Left renal pelvis (tissue), 4 donors: ENCODE measurements at regions not wholly inside any gene's neighbourhood (a gene's known extent, or its start where the extent isn't known, plus 50 kb on each side); places are given as distances from the start of the nearest gene placed in this dataset.

ENCODE experiments used
- DNase-seq, 4 donors: peaks; one replicate each; pipeline ENCODE4 v3.0.0-alpha.2; 2013; ENCODE audit warnings: low read depth in 4 of 4, low spot score in 3 of 4

DNA sequence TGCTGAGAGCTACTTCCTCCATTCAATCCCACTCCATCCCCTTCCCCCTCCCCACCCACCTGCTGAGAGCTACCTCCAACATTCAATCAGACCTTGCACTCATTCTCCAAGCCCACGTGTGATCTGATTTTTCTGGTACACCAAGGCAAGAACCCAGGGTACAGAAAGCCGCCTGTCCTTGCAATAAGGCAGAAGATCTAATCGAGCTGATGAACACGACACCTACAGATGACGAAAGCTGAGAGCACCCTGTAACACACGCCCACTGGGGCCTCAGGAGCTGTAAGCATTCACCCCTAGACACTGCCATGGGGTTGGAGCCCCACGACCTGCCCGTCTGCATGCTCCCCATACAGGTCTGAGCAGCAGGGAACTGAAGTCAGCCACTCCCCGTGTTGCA lies 58.3 kb downstream of the TRIML1 start:
- DNase-seq: no peak

GRCh38 chr4:188198982-188199792 lies 59.9 kb downstream of the TRIML1 start:
- DNase-seq: no peak

DNA sequence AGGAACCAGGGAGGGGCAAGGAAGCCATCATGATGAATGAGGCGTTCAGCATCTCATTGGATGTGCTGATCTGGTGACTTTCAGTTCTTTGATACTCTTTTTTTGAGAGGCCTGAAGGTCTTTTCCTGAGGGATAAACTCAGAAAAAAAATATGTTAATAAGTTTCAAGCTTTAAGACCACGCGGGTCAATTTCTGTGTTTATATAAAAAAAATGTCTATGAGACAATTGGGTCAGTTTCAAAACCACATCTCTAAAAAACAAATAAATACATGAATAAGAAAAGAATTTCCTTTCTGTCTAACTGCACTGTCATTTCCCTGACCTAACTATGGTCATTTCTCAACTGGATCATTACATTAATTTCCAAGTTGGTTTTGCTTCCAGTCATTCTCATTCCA lies 62.6 kb downstream of the TRIML1 start:
- no peak for DNase-seq

DNA sequence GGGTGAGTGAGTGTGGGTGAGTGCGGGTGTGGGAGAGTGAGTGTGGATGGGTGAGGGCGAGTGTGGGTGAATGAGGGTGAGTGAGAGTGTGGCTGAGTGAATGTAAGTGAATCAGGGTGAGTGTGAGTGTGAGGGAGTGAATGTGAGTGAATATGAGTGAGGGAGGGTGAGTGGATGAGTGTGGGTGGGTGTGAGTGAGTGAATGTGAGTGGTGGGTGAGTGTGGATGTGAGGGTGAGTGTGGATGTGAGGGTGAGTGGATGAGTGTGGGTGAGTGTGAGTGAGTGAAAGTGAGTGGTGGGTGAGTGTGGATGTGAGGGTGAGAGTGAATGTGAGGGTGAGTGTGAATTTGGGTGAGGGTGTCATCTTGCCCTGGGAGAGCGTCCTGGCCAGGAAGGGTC lies 67.5 kb downstream of the TRIML1 start:
- no peak for DNase-seq

DNA sequence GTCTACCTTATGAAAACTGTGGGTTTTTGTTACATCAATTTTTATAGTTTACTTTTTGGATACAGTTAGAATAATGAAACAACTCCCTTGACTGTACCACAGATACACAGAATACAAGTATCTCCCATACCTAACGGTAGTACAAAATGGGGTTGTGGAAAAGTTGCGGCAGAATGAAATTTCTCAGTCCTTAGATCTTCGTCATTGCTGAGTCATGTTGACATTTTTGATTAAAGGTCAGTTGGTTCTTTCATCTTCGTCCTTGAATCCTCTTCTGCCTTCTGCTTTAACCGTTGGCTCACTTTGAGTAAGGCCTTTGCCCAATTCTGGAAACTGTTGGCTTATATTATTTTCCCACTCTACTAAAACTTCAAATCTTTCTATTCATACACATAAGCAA lies 75.6 kb downstream of the TRIML1 start:
- no peak for DNase-seq

DNA sequence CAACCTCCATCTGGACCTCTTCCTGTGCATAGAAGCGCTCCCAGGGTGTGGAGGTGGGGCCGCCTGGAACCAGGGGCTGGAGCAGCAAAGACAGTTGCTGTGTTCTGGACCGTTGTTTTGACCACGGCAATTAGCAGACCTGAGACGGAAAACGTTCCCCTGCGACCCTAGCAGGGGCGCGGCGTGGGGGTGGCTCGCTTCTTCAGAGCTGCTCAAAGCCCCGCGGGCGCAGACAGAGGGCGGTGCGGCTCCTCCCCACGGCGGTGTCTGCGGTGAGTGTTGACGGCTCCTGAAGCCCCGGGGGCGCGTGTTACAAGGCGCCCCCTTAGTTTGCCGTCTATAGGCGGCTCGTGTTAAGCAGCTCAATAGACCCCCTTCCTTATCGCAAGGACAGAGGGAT lies 79.2 kb downstream of the TRIML1 start:
- no peak for DNase-seq

DNA sequence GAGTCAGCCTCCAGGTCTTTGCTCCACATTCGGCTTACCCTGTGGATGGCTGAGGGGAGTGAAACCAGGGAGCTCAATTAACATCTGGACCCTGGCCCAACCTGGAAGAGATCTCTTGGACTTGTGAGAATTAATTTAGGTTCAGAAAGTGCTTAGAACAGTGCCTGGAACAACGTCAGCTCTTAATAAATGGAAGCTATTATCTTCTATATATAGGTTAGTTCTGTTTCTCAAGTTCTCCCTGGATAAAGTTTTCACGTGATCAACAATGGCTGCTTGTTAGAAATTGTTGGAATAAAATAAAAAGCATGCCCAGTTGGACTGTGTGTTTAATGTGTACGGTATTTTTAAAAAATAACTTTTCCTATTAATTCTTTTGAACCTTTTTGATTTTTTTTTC lies 80.8 kb downstream of the TRIML1 start:
- DNase-seq: no peak

DNA sequence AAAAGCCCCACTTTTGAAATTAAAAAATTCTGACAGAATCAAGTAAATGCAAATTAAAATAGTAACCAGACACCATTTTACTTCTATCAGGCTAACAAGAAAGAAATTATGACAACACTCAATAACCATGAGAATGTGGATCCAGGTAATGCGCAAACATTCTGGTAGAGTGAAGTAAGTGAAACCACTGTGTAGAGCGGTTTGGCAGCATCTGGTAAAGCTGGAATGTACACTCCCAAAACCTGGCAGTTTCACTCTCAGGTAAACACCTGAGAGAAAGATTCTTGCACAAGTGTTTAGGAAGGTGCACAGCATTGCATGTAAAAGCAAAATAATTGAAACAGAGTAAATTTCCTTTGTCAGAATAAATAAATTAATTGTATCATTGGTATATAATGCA lies 81.8 kb downstream of the TRIML1 start:
- DNase-seq: no peak

GRCh38 chr4:188228279-188228678 lies 89.0 kb downstream of the TRIML1 start:
- DNase-seq: no peak

GRCh38 chr4:188232428-188232827 lies 93.2 kb downstream of the TRIML1 start:
- no peak for DNase-seq

GRCh38 chr4:188242041-188242440 lies 102.8 kb downstream of the TRIML1 start:
- DNase-seq: no peak

DNA sequence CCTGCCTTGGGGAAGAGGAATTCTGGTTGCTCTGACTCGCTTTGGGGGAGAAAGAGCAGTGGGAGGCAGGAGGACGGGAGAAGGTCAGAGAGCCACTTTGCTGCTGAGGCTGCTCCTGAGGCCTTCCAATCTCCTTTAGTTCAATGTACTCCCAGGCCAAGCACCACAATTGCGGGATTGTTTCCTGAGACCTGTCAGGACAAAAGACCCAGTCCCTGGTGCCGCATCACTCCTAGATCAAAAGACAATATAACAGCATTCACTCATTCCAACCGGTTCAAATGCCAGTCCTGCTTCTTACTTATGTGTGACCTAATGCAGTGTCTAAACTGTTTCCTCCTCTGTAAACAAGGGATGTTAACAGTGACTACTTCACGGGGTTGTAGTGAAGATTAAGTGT lies 106.4 kb downstream of the TRIML1 start:
- DNase-seq: no peak

- no peak for DNase-seq
These were observed 107.2 kb downstream of the TRIML1 start for GRCh38 chr4:188246488-188246887.

DNA sequence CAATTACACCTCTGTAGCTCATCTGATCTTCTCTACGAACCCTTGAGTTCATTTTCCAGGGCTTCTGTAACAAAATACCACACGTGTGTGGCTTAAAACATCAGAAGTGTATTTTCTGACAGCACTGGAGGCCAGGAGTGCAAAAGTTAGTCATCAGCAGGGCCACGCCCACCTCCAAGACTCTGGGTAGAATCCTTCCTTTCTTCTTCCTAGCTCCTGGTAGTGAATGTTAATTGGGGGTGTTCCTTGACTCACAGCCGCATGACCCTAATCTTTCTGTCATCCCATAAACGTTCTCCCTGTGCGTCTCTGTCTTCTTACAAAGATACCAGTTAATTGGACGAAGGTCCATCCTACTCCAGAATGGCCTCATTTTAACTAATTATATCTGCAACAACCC lies 115.0 kb downstream of the TRIML1 start:
- DNase-seq: no peak

- no peak for DNase-seq
These were observed 123.2 kb downstream of the TRIML1 start for GRCh38 chr4:188262464-188262863.

DNA sequence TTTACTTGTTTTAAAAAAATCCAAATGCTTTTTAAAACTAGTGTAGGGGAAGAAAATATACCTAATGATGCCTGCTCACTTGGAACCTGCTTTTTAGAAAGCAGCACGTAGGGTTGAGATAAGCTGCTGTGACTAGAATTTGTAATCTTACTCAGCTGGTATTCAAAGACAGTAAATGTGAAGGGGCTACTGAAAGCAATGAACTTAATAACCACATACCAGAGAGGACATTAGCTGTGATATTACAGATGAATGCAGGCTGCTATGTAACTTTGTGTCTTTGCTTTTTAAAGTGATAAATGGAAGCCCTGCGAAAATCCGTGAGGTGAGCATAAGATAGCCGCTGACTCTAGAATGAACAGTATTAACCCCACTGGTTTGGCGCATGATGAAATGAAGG lies 124.1 kb downstream of the TRIML1 start:
- no peak for DNase-seq

GRCh38 chr4:188266386-188266785 lies 127.1 kb downstream of the TRIML1 start:
- no peak for DNase-seq

DNA sequence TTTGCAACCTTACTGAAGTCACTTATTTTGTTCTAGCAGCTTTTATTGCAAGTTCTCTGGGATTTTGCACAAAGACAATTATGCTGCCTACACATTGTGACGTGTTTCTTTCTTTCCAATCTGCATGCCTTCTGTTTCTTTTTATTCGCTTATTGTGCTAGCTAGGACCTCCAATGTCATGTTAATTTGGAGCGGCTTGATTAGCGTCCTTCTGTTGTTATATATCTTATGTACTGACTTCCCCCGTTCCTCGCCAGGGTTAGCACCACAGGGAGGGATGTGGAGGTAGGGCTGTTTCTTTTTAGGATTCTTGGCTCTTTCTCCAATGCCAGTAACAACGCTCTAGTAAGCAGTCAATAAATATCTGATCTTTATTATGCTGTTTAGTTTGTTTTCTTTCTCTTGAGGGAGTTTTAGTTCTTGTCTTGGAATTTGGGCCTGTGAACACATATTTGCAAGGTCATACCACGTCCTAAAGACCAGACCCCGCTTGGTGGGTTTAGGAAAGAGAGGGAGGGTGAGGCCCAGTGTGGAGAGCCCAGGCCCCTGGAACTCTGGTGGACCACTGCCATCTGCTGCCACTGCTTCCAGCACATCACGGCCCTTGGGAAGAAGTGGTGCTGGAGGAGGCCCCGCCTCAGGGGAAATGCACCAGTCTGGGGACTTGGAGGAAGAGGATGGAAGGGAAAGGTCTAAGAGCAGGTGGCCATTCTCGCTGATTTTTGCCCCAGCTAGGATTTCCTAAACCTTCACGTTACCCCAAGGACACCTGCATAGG lies 129.1 kb downstream of the TRIML1 start:
- no peak for DNase-seq

DNA sequence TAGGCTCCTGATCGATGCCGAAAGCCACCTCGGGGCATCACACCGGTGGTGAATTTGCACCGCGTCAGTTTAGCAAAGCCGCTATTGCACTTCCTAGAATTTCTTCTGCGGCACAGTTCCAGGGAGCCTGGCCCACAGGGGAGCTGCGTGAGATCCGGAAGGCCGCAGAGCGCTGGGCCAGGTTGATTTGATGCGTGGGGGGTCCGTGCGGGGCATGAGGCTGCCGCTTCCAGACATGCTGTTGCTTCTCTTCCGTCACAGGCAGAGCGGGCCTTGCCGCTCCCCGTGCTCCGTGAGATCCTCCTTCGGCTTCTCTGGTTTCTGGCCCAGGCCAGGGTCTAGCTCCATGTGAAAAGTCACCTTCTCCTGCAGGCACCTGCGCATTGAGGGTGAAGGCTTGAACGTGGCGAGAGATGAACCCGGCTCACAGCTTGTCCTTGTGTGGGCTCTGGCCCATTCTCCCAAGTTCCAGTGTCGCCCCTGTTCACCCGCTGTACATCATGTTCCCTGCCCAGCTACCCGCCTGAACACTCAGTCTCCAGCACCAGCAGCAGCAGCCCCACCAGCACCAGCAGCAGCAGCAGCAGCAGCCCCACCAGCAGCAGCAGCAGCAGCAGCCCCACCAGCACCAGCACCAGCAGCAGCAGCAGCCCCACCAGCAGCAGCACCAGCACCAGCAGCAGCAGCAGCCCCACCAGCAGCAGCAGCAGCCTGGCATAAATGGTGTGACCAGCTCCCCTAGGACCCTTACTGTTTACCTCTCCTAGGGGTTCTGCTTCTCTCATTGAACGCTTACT lies 131.2 kb downstream of the TRIML1 start:
- DNase-seq: no peak

DNA sequence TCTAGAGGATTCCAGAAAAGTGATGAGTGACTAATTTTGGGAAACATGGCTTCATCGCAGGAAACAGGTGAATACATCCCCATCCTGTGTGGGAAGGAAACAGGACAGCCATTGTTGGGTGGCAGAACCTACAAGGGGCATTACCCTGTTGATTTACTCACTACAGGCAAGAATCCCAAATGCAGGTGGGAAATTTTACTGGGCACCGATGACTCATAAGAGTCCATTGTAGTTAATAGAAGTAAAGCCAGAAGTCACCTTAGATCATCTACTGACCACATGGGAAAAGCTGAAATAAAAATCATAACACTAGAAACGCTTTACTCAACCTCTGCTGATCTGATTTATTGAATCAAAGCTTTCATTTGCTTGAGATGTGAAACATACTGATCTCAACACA lies 136.4 kb downstream of the TRIML1 start:
- no peak for DNase-seq

DNA sequence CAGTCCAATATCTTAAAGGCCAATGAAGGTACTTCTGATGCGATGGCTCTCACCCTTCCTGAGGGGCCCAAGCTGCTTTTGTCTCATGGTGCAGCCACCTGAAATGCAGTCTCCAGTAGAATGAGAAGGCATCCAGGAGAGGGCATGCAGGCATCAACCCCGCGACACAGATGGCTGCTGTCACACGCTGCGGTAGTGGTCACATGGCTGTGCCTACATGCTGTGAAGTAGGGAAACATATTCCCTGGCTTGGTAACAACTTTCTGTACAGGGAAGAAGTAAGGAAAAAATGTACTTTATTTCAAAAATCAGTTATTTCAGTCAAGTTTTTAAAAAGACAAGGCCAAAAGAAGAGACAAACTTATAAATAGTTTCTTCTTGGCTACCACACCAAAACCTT lies 139.9 kb downstream of the TRIML1 start:
- DNase-seq: no peak
